SH-SY5Y (cell line): ENCODE measurements at regions not wholly inside any gene's neighbourhood (a gene's known extent, or its start where the extent isn't known, plus 50 kb on each side); places are given as distances from the start of the nearest gene placed in this dataset.

Experiments used
- GATA2 ChIP-seq: IDR thresholded peaks from 2 replicates; pipeline ENCODE4 v1.6.1; 2011; ENCODE audit warnings: mild to moderate bottlenecking, low read depth, low read length
- GATA3 ChIP-seq: IDR thresholded peaks from 2 replicates; pipeline ENCODE4 v1.6.1; 2011; ENCODE audit warnings: low read depth, mild to moderate bottlenecking, low read length, moderate library complexity

- TF ChIP-seq GATA3 (no peak), GATA2 (no peak)
Observed at GRCh38 chr2:75896779-75897366, 186.2 kb upstream of the GCFC2 start.

- TF ChIP-seq GATA3: no peak
- no peak for TF ChIP-seq GATA2
Observed at GRCh38 chr2:75894170-75894569, 183.5 kb upstream of the GCFC2 start.

- TF ChIP-seq GATA3 (no peak), GATA2 (no peak)
Observed at GRCh38 chr2:75892490-75892889, 181.8 kb upstream of the GCFC2 start.

GRCh38 chr2:75882530-75882929 is 171.8 kb upstream of the GCFC2 start:
- TF ChIP-seq GATA3 (no peak), GATA2 (no peak)

- TF ChIP-seq GATA2 (no peak), GATA3 (no peak)
Observed at GRCh38 chr2:75870651-75871137, 160.0 kb upstream of the GCFC2 start.

GRCh38 chr2:75870133-75870532 is 159.4 kb upstream of the GCFC2 start:
- TF ChIP-seq GATA3: no peak
- no peak for TF ChIP-seq GATA2

GRCh38 chr2:75865702-75866101 is 155.0 kb upstream of the GCFC2 start:
- TF ChIP-seq GATA3 (no peak), GATA2 (no peak)

- TF ChIP-seq GATA3 (no peak), GATA2 (no peak)
Observed at GRCh38 chr2:75865083-75865482, 154.4 kb upstream of the GCFC2 start.

GRCh38 chr2:75862547-75862946 is 151.8 kb upstream of the GCFC2 start:
- no peak for TF ChIP-seq GATA3
- TF ChIP-seq GATA2: no peak

- TF ChIP-seq GATA2 (no peak), GATA3 (no peak)
Observed at GRCh38 chr2:75853436-75853835, 142.7 kb upstream of the GCFC2 start.

GRCh38 chr2:75852639-75853038 is 141.9 kb upstream of the GCFC2 start:
- TF ChIP-seq GATA2 (no peak), GATA3 (no peak)

GRCh38 chr2:75846683-75847190 is 136.0 kb upstream of the GCFC2 start:
- TF ChIP-seq GATA3: no peak
- no peak for TF ChIP-seq GATA2

GRCh38 chr2:75844651-75845050 is 133.9 kb upstream of the GCFC2 start:
- no peak for TF ChIP-seq GATA3
- TF ChIP-seq GATA2: no peak

- TF ChIP-seq GATA2: no peak
- TF ChIP-seq GATA3: no peak
Observed at GRCh38 chr2:75833386-75833785, 122.7 kb upstream of the GCFC2 start.

GRCh38 chr2:75828826-75829225 is 118.1 kb upstream of the GCFC2 start:
- no peak for TF ChIP-seq GATA3
- TF ChIP-seq GATA2: no peak

- no peak for TF ChIP-seq GATA3
- TF ChIP-seq GATA2: no peak
Observed at GRCh38 chr2:75822336-75822735, 111.6 kb upstream of the GCFC2 start.

- TF ChIP-seq GATA3 (no peak), GATA2 (no peak)
Observed at GRCh38 chr2:75820693-75821092, 110.0 kb upstream of the GCFC2 start.

GRCh38 chr2:75810611-75811330 is 100.1 kb upstream of the GCFC2 start:
- TF ChIP-seq GATA2 (no peak), GATA3 (no peak)
